ENCODE measurements at regions not wholly inside any gene's neighbourhood (a gene's known extent, or its start where the extent isn't known, plus 50 kb on each side); places are given as distances from the start of the nearest gene placed in this dataset.

- H3K23ac ChIP-seq (ENCODE audit: low read depth, low read length, poor library complexity) = no peak overlapping the region
- H3K27ac ChIP-seq (replicated peaks; ENCODE audit: low read length) = no peak overlapping the region
- no peak overlapping the region for H4K91ac ChIP-seq (ENCODE audit: low read depth, low read length, poor library complexity)
- no peak for DNase-seq (ENCODE audit: low spot score)
- WGBS, 2 donors (ENCODE audit: extremely low coverage in 2 of 2, insufficient read length in 2 of 2, insufficient replicate concordance in 1 of 2) = no CpG with 5 or more reads among the region's 2 CpGs
- no peak overlapping the region for H3K4me2 ChIP-seq (ENCODE audit: insufficient read depth, low read length, poor library complexity, severe bottlenecking)
- peaks cover 2 to 12% of the 10 kb centered on the region in 2 donors for H3K4me1 ChIP-seq (ENCODE audit: control insufficient read depth in 2 of 2, insufficient read depth in 1 of 2, low read depth in 1 of 2, low read length in 2 of 2)
- H3K4ac ChIP-seq (ENCODE audit: low read length) = no peak overlapping the region
- H3K9me3 ChIP-seq (replicated peaks in 1 of 2; ENCODE audit: control insufficient read depth in 2 of 2, insufficient read depth in 1 of 2, low read depth in 1 of 2, low read length in 2 of 2) = no peaks in the 10 kb centered on the region
- H2AK5ac ChIP-seq (ENCODE audit: low read depth, low read length) = no peak overlapping the region
- no peak overlapping the region for H2BK15ac ChIP-seq (ENCODE audit: low read length)
- no peak overlapping the region for H3K18ac ChIP-seq (ENCODE audit: low read length)
- no peak overlapping the region for H3K4me3 ChIP-seq (ENCODE audit: low read length in 2 of 2)
- H2BK5ac ChIP-seq (ENCODE audit: low read length) = no peak overlapping the region
- H3K79me1 ChIP-seq (ENCODE audit: low read depth, low read length) = no peaks in the 10 kb centered on the region
- H2BK120ac ChIP-seq (ENCODE audit: low read depth, low read length) = no peak overlapping the region
- no peaks in the 10 kb centered on the region for H3K36me3 ChIP-seq (replicated peaks in 1 of 2; ENCODE audit: control insufficient read depth in 2 of 2, insufficient read depth in 2 of 2, low read length in 2 of 2)
- H4K8ac ChIP-seq (ENCODE audit: low read depth, low read length) = no peak overlapping the region
- no peaks in the 10 kb centered on the region for H3K27me3 ChIP-seq (ENCODE audit: control insufficient read depth in 3 of 3, insufficient read depth in 3 of 3, low read depth in 1 of 3, low read length in 3 of 3)
- no peak overlapping the region for H3K14ac ChIP-seq (ENCODE audit: low read length)
- H2BK12ac ChIP-seq (ENCODE audit: low read length) = no peak overlapping the region
- peak overlapping the region; percentile 87 for H2AFZ ChIP-seq (ENCODE audit: low read length)
- H3K9ac ChIP-seq (ENCODE audit: low read depth, low read length, poor library complexity) = no peak overlapping the region
Measured at GRCh38 chr2:96423828-96424227, 81.3 kb downstream of the NEURL3 start.

Measured in neuronal stem cell (in vitro differentiated cells).